HepG2 (cell line): ENCODE measurements at regions not wholly inside any gene's neighbourhood (a gene's known extent, or its start where the extent isn't known, plus 50 kb on each side); places are given as distances from the start of the nearest gene placed in this dataset.

Experiments
- ADNP ChIP-seq: sonication (generic); formaldehyde crosslinking; IDR thresholded peaks from 2 replicates; pipeline ENCODE4 v1.4.0; 2020; ENCODE audit warnings: missing genetic modification reagents
- HCFC1 ChIP-seq: fragments of 150-350 bp; IDR thresholded peaks from 2 replicates; pipeline ENCODE4 v1.6.1; 2014; ENCODE audit warnings: low read depth, low read length
- MEF2D ChIP-seq: sonication (generic); formaldehyde crosslinking; IDR thresholded peaks from 2 replicates; pipeline ENCODE4 v1.5.1; 2020; ENCODE audit warnings: mild to moderate bottlenecking, missing genetic modification reagents
- POLR2AphosphoS5 ChIP-seq: IDR thresholded peaks from 2 replicates; pipeline ENCODE4 v1.6.1; 2012; ENCODE audit warnings: low read depth, low read length
- SRF ChIP-seq: IDR thresholded peaks from 2 replicates; pipeline ENCODE4 v1.6.1; 2011; ENCODE audit warnings: mild to moderate bottlenecking, low read depth, low read length, moderate library complexity
- YY1 ChIP-seq: IDR thresholded peaks from 2 replicates; pipeline ENCODE4 v1.6.1; 2011; ENCODE audit warnings: low read length, low read depth, moderate library complexity, mild to moderate bottlenecking; ENCODE audit not compliant: insufficient read depth, insufficient replicate concordance
- ZEB1 ChIP-seq: IDR thresholded peaks from 2 replicates; pipeline ENCODE4 v1.6.1; 2012; ENCODE audit warnings: mild to moderate bottlenecking, low read depth, inconsistent platforms; ENCODE audit not compliant: insufficient replicate concordance
- ZFP36L1 ChIP-seq: sonication (generic); formaldehyde crosslinking; IDR thresholded peaks from 2 replicates; pipeline ENCODE4 v1.8.0; 2022; ENCODE audit warnings: mild to moderate bottlenecking, missing genetic modification reagents, moderate library complexity
- ZFP41 ChIP-seq: sonication (generic); formaldehyde crosslinking; IDR thresholded peaks from 2 replicates; pipeline ENCODE4 v1.4.0; 2020; ENCODE audit warnings: mild to moderate bottlenecking, missing genetic modification reagents, borderline replicate concordance
- ZFX ChIP-seq: sonication (generic); formaldehyde crosslinking; IDR thresholded peaks from 2 replicates; pipeline ENCODE4 v1.4.0; 2020; ENCODE audit warnings: mild to moderate bottlenecking, low read depth, missing genetic modification reagents, moderate library complexity
- ZNF382 ChIP-seq: sonication (generic); formaldehyde crosslinking; IDR thresholded peaks from 2 replicates; pipeline ENCODE4 v1.5.0; 2020; ENCODE audit warnings: missing genetic modification reagents, mild to moderate bottlenecking, borderline replicate concordance
- ZNF460 ChIP-seq: sonication (generic); formaldehyde crosslinking; IDR thresholded peaks from 2 replicates; pipeline ENCODE4 v1.5.1; 2020; ENCODE audit warnings: missing genetic modification reagents, mild to moderate bottlenecking, borderline replicate concordance
- ZNF550 ChIP-seq: sonication (generic); formaldehyde crosslinking; IDR thresholded peaks from 2 replicates; pipeline ENCODE4 v1.4.0; 2020; ENCODE audit warnings: mild to moderate bottlenecking, missing genetic modification reagents, borderline replicate concordance
- ZNF557 ChIP-seq: sonication (generic); formaldehyde crosslinking; IDR thresholded peaks from 2 replicates; pipeline ENCODE4 v1.4.0; 2020; ENCODE audit warnings: missing genetic modification reagents
- TF ChIP-seq, protein P1 (sequence below): sonication (generic); formaldehyde crosslinking; IDR thresholded peaks from 2 replicates; pipeline ENCODE4 v1.4.0; 2020; ENCODE audit warnings: missing genetic modification reagents
- TF ChIP-seq, protein P2 (sequence below): IDR thresholded peaks from 2 replicates; pipeline ENCODE4 v1.6.1; 2016; ENCODE audit warnings: low read depth
- TF ChIP-seq, protein P3 (sequence below): sonication (generic); formaldehyde crosslinking; IDR thresholded peaks from 2 replicates; pipeline ENCODE4 v1.4.0; 2020; ENCODE audit warnings: mild to moderate bottlenecking, missing genetic modification reagents, borderline replicate concordance
- TF ChIP-seq, protein P4 (sequence below): sonication (generic); formaldehyde crosslinking; conservative IDR thresholded peaks from 2 replicates; pipeline ENCODE4 v1.8.0; 2022; ENCODE audit warnings: mild to moderate bottlenecking, moderate library complexity, missing genetic modification reagents
- TF ChIP-seq, protein P5 (sequence below): IDR thresholded peaks from 2 replicates; pipeline ENCODE4 v1.6.1; 2016; ENCODE audit warnings: missing biosample characterization, missing genetic modification reagents, low read depth

DNA sequence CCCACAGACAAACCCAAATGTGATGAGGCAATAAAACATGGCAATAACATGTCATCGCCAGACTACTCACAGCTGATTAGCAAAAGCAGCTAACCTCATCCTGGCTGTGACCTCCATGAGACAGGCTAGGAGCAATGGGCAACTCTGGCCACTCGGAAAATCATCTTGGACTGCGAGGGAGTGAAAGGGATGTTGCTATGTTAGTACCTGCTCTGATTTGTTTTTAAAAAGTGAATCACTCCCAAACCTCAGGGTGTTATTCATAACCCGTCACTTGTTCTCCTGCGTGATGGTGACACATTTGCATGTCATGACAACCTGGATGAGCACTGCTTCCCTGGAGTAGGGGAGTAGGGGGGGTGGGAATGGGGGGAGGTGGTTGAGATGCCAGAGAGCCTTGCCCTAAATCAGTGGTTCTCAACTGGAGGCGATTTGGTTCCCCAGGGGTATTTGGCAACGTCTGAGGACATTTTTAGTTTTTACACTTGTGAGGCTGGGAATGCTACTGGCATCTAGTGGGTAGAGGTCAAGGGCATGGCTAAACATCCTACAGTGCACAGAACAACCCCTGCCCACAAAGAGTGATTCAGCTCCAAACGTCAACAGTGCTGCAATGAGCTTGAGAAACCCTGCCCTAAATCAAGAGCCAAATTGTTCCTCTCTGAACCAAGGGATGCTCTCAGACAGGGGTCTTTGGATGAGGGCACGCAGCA lies 241.7 kb downstream of the SOX9 start (continued):
- no peak for TF ChIP-seq MEF2D (CRISPR knock-in tag)
- TF ChIP-seq, protein P1, sequence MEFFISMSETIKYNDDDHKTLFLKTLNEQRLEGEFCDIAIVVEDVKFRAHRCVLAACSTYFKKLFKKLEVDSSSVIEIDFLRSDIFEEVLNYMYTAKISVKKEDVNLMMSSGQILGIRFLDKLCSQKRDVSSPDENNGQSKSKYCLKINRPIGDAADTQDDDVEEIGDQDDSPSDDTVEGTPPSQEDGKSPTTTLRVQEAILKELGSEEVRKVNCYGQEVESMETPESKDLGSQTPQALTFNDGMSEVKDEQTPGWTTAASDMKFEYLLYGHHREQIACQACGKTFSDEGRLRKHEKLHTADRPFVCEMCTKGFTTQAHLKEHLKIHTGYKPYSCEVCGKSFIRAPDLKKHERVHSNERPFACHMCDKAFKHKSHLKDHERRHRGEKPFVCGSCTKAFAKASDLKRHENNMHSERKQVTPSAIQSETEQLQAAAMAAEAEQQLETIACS (CRISPR knock-in tag) = no peak
- TF ChIP-seq ADNP (CRISPR knock-in tag) = no peak
- TF ChIP-seq SRF = no peak
- TF ChIP-seq ZNF557 = no peak
- TF ChIP-seq ZFX (CRISPR knock-in tag) = no peak
- TF ChIP-seq ZNF460 (CRISPR knock-in tag) = no peak
- TF ChIP-seq, protein P2, sequence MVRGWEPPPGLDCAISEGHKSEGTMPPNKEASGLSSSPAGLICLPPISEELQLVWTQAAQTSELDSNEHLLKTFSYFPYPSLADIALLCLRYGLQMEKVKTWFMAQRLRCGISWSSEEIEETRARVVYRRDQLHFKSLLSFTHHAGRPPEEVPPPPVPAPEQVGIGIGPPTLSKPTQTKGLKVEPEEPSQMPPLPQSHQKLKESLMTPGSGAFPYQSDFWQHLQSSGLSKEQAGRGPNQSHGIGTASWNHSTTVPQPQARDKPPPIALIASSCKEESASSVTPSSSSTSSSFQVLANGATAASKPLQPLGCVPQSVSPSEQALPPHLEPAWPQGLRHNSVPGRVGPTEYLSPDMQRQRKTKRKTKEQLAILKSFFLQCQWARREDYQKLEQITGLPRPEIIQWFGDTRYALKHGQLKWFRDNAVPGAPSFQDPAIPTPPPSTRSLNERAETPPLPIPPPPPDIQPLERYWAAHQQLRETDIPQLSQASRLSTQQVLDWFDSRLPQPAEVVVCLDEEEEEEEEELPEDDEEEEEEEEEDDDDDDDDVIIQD (CRISPR knock-in tag) = peak; percentile 28; the same call in 1 of the 2 replicates
- TF ChIP-seq, protein P3, sequence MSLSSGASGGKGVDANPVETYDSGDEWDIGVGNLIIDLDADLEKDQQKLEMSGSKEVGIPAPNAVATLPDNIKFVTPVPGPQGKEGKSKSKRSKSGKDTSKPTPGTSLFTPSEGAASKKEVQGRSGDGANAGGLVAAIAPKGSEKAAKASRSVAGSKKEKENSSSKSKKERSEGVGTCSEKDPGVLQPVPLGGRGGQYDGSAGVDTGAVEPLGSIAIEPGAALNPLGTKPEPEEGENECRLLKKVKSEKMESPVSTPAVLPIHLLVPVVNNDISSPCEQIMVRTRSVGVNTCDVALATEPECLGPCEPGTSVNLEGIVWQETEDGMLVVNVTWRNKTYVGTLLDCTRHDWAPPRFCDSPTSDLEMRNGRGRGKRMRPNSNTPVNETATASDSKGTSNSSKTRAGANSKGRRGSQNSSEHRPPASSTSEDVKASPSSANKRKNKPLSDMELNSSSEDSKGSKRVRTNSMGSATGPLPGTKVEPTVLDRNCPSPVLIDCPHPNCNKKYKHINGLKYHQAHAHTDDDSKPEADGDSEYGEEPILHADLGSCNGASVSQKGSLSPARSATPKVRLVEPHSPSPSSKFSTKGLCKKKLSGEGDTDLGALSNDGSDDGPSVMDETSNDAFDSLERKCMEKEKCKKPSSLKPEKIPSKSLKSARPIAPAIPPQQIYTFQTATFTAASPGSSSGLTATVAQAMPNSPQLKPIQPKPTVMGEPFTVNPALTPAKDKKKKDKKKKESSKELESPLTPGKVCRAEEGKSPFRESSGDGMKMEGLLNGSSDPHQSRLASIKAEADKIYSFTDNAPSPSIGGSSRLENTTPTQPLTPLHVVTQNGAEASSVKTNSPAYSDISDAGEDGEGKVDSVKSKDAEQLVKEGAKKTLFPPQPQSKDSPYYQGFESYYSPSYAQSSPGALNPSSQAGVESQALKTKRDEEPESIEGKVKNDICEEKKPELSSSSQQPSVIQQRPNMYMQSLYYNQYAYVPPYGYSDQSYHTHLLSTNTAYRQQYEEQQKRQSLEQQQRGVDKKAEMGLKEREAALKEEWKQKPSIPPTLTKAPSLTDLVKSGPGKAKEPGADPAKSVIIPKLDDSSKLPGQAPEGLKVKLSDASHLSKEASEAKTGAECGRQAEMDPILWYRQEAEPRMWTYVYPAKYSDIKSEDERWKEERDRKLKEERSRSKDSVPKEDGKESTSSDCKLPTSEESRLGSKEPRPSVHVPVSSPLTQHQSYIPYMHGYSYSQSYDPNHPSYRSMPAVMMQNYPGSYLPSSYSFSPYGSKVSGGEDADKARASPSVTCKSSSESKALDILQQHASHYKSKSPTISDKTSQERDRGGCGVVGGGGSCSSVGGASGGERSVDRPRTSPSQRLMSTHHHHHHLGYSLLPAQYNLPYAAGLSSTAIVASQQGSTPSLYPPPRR (CRISPR knock-in tag) = no peak
- no peak for TF ChIP-seq HCFC1
- no peak for TF ChIP-seq ZNF382 (CRISPR knock-in tag)
- no peak for TF ChIP-seq ZFP41
- TF ChIP-seq, protein P4, sequence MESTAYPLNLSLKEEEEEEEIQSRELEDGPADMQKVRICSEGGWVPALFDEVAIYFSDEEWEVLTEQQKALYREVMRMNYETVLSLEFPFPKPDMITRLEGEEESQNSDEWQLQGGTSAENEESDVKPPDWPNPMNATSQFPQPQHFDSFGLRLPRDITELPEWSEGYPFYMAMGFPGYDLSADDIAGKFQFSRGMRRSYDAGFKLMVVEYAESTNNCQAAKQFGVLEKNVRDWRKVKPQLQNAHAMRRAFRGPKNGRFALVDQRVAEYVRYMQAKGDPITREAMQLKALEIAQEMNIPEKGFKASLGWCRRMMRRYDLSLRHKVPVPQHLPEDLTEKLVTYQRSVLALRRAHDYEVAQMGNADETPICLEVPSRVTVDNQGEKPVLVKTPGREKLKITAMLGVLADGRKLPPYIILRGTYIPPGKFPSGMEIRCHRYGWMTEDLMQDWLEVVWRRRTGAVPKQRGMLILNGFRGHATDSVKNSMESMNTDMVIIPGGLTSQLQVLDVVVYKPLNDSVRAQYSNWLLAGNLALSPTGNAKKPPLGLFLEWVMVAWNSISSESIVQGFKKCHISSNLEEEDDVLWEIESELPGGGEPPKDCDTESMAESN (CRISPR knock-in tag) = no peak
- TF ChIP-seq ZFP36L1 = no peak
- TF ChIP-seq ZEB1 = no peak
- TF ChIP-seq, protein P5, sequence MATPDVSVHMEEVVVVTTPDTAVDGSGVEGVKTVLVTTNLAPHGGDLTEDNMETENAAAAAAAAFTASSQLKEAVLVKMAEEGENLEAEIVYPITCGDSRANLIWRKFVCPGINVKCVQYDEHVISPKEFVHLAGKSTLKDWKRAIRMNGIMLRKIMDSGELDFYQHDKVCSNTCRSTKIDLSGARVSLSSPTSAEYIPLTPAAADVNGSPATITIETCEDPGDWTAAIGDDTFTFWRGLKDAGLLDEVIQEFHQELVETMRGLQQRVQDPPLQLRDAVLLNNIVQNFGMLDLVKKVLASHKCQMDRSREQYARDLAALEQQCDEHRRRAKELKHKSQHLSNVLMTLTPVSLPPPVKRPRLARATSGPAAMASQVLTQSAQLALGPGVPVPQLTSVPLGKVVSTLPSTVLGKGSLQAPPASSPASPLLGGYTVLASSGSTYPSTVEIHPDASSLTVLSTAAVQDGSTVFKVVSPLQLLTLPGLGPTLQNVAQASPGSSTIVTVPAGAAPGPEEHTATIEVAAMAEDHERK (CRISPR knock-in tag) = no peak
- TF ChIP-seq POLR2AphosphoS5 = no peak
- no peak for TF ChIP-seq YY1
- no peak for TF ChIP-seq ZNF550 (CRISPR knock-in tag)
